GM12873 (cell line): ENCODE measurements at regions not wholly inside any gene's neighbourhood (a gene's known extent, or its start where the extent isn't known, plus 50 kb on each side); places are given as distances from the start of the nearest gene placed in this dataset.

Source experiments
- CTCF ChIP-seq: IDR thresholded peaks from 2 replicates; pipeline ENCODE4 v1.5.1; 2012; ENCODE audit warnings: low read depth, mild to moderate bottlenecking, moderate library complexity, low read length, control low read depth; ENCODE audit not compliant: insufficient read depth; ENCODE audit errors: missing control alignments

GRCh38 chr11:127644366-127644765 lies 643.8 kb upstream of the KIRREL3 start:
- no peak for TF ChIP-seq CTCF

- TF ChIP-seq CTCF: no peak
These were observed 642.9 kb upstream of the KIRREL3 start for GRCh38 chr11:127643268-127644058.

GRCh38 chr11:127640561-127641451 lies 640.2 kb upstream of the KIRREL3 start:
- no peak for TF ChIP-seq CTCF

GRCh38 chr11:127639916-127640315 lies 639.3 kb upstream of the KIRREL3 start:
- TF ChIP-seq CTCF: no peak

GRCh38 chr11:127632976-127633680 lies 632.6 kb upstream of the KIRREL3 start:
- no peak for TF ChIP-seq CTCF

- no peak for TF ChIP-seq CTCF
These were observed 632.0 kb upstream of the KIRREL3 start for GRCh38 chr11:127632546-127632945.

GRCh38 chr11:127631974-127632373 lies 631.4 kb upstream of the KIRREL3 start:
- no peak for TF ChIP-seq CTCF
